HepG2 (cell line): ENCODE measurements at regions not wholly inside any gene's neighbourhood (a gene's known extent, or its start where the extent isn't known, plus 50 kb on each side); places are given as distances from the start of the nearest gene placed in this dataset.

ENCODE experiments used
- ATAC-seq: fragments of 200-7000 bp; cut with Tn5 transposase; 3 replicates; pipeline ENCODE4 v1.9.1; 2020; ENCODE audit warnings: mild to moderate bottlenecking, moderate library complexity
- BruUV-seq: library from RNA; stranded (reverse); fragments of 400-500 nt; replicated peaks from 2 replicates; lab custom pipeline; 2021; lab: Mats Ljungman, UMichigan
- CTCF ChIA-PET: fragments of 300-600 bp; formaldehyde crosslinking; extraction: SDS; loops from one replicate; lab custom pipeline; 2021; ENCODE audit warnings: low total read pairs, inconsistent platforms, low intra/inter-chr PET ratio; lab: Yijun Ruan, JAX
- POLR2A ChIA-PET: fragments of 350-600 bp; sonication (Branson Sonifier 250); formaldehyde crosslinking; loops from one replicate; lab custom pipeline; 2020; ENCODE audit warnings: antibody characterized with exemption, inconsistent platforms; lab: Yijun Ruan, JAX
- DNase-seq: peaks from one replicate; pipeline ENCODE4 v3.0.0-alpha.2; 2015; ENCODE audit warnings: low spot score
- FAIRE-seq: peaks from 3 replicates; lab custom pipeline; 2011; peaks lifted over from hg19 to GRCh38; lab: Jason Lieb, UNC
- H2AFZ ChIP-seq: one replicate; pipeline ENCODE4 v1.6.1; 2011; ENCODE audit warnings: low read length, inconsistent platforms
- H3K27ac ChIP-seq: fragments of 300-600 bp; 3 replicates; pipeline ENCODE4 v1.8.0; 2011; ENCODE audit warnings: mixed run types, mild to moderate bottlenecking, mixed read lengths, low read length, inconsistent platforms; ENCODE audit not compliant: insufficient read depth; ENCODE audit errors: extremely low read length
- H3K27me3 ChIP-seq, 2 experiments: fragments of 200-600 bp in 1 of 2; 2 replicates in 1 of 2; 3 replicates in 1 of 2; pipeline versions ENCODE4 v1.6.0 to v1.8.0; 2011; ENCODE audit warnings: low read length in 2 of 2, mild to moderate bottlenecking in 2 of 2, moderate library complexity in 2 of 2, inconsistent platforms in 1 of 2; ENCODE audit not compliant: insufficient read depth in 2 of 2, control insufficient read depth in 1 of 2
- H3K36me3 ChIP-seq, 2 experiments: fragments of 200-600 bp in 1 of 2; replicated peaks in 1 of 2; 2 replicates in 1 of 2; 3 replicates in 1 of 2; pipeline versions ENCODE4 v1.5.1 to v1.8.0; 2011; ENCODE audit warnings: low read length in 2 of 2, inconsistent platforms in 1 of 2; ENCODE audit not compliant: insufficient read depth in 2 of 2, control insufficient read depth in 1 of 2
- H3K4me1 ChIP-seq: 2 replicates; pipeline ENCODE4 v1.5.1; 2012; ENCODE audit warnings: low read length, inconsistent platforms; ENCODE audit not compliant: insufficient read depth
- H3K4me2 ChIP-seq: 2 replicates; pipeline ENCODE4 v1.6.0; 2011; ENCODE audit warnings: low read depth, low read length, inconsistent platforms
- H3K4me3 ChIP-seq, 3 experiments: fragments of 200-600 bp in 1 of 3; sonication (generic), shearing (Covaris generic) in 1 of 3; replicated peaks in 1 of 3; 2 replicates each; pipeline ENCODE4 v1.5.1; 2011 to 2016; ENCODE audit warnings: low read length in 3 of 3, inconsistent platforms in 2 of 3, low read depth in 2 of 3, mild to moderate bottlenecking in 2 of 3, control low read depth in 1 of 3, mixed read lengths in 1 of 3; ENCODE audit not compliant: insufficient read depth in 1 of 3
- H3K79me2 ChIP-seq: one replicate; pipeline ENCODE4 v1.6.1; 2011; ENCODE audit warnings: low read length, inconsistent platforms; ENCODE audit not compliant: insufficient read depth
- H3K9ac ChIP-seq: 2 replicates; pipeline ENCODE4 v1.6.0; 2011; ENCODE audit warnings: mild to moderate bottlenecking, low read depth, low read length, inconsistent platforms; ENCODE audit not compliant: insufficient read depth
- H3K9me3 ChIP-seq: 2 replicates; pipeline ENCODE4 v1.5.1; 2012; ENCODE audit warnings: mild to moderate bottlenecking, low read length
- H4K20me1 ChIP-seq: 2 replicates; pipeline ENCODE4 v1.6.0; 2011; ENCODE audit warnings: inconsistent platforms, mild to moderate bottlenecking, low read length, moderate library complexity; ENCODE audit not compliant: insufficient read depth
- RXRA ChIP-seq: sonication (generic); formaldehyde crosslinking; IDR thresholded peaks from 2 replicates; pipeline ENCODE4 v1.5.1; 2020; ENCODE audit warnings: missing genetic modification reagents
- SALL1 ChIP-seq: sonication (generic); formaldehyde crosslinking; IDR thresholded peaks from 2 replicates; pipeline ENCODE4 v1.8.0; 2022; ENCODE audit warnings: mild to moderate bottlenecking, missing genetic modification reagents
- ZMYM4 ChIP-seq: sonication (generic); formaldehyde crosslinking; IDR thresholded peaks from 2 replicates; pipeline ENCODE4 v1.8.1; 2023; ENCODE audit warnings: mild to moderate bottlenecking, missing genetic modification reagents
- ZNF333 ChIP-seq: sonication (generic); formaldehyde crosslinking; IDR thresholded peaks from 2 replicates; pipeline ENCODE4 v1.4.0; 2020; ENCODE audit warnings: mild to moderate bottlenecking, missing genetic modification reagents, borderline replicate concordance
- ZNF446 ChIP-seq: sonication (generic); formaldehyde crosslinking; IDR thresholded peaks from 2 replicates; pipeline ENCODE4 v1.5.0; 2020; ENCODE audit warnings: mild to moderate bottlenecking, missing genetic modification reagents
- ZNF607 ChIP-seq: sonication (generic); formaldehyde crosslinking; IDR thresholded peaks from 2 replicates; pipeline ENCODE4 v1.5.1; 2020; ENCODE audit warnings: missing genetic modification reagents, mild to moderate bottlenecking, borderline replicate concordance
- in situ Hi-C: cut with HindIII; loops from 2 replicates; pipeline ENCODE4 v1.10.0; 2017; ENCODE audit warnings: low pct_unique_long_range_greater_than_20kb; ENCODE audit not compliant: extremely low pct_ligation_motif_present
- intact Hi-C: fragments of 100-400 bp; cut with micrococcal nuclease; formaldehyde crosslinking; loops from one replicate; pipeline ENCODE4 v1.10.0; 2022; ENCODE audit not compliant: unreplicated experiment
- TF ChIP-seq, protein P1 (sequence below): sonication (generic); formaldehyde crosslinking; IDR thresholded peaks from 2 replicates; pipeline ENCODE4 v1.5.0; 2020; ENCODE audit warnings: mild to moderate bottlenecking, missing genetic modification reagents, borderline replicate concordance
- TF ChIP-seq, protein P2 (sequence below): sonication (generic); formaldehyde crosslinking; IDR thresholded peaks from 2 replicates; pipeline ENCODE4 v1.8.1; 2022; ENCODE audit warnings: low read depth, mild to moderate bottlenecking, missing genetic modification reagents
- TF ChIP-seq, protein P3 (sequence below): sonication (generic); formaldehyde crosslinking; IDR thresholded peaks from 2 replicates; pipeline ENCODE4 v1.4.0; 2020; ENCODE audit warnings: mild to moderate bottlenecking, missing genetic modification reagents

DNA sequence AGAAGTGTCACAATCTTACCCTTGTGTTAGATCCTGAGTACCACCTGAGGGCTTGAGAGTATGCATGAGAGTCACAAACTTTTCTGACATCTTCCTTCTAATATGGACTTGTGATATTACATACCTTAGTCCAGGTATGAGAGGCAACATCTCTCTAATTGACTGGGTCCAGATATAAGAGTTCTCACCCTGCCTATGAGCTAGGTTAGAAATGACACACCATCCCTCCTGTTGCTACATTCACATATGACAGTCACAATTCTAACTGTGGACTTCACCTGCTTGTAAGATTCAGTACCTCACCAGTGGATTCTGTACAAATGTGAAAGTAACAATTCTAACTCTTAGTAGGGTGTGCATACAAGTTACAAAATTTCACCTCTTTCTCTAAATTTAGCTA is 245.2 kb downstream of the RPS4Y2 start:
- no peak overlapping the region for H2AFZ ChIP-seq
- intact Hi-C loops = no loop called here
- no peaks in the 10 kb centered on the region for H3K36me3 ChIP-seq
- ATAC-seq = no peak
- H3K4me2 ChIP-seq = no peak overlapping the region
- no peak for DNase-seq
- H3K4me3 ChIP-seq = no peak overlapping the region
- no peaks in the 10 kb centered on the region for H4K20me1 ChIP-seq
- peaks cover 36% of the 10 kb centered on the region; the same call in 1 of the 2 replicates for H3K9me3 ChIP-seq
- H3K4me1 ChIP-seq = no peaks in the 10 kb centered on the region
- no peak overlapping the region for H3K27ac ChIP-seq
- in situ Hi-C loops = no loop called here
- H3K79me2 ChIP-seq = no peaks in the 10 kb centered on the region
- H3K27me3 ChIP-seq = no peaks in the 10 kb centered on the region
- BruUV-seq = no TSS peak
- ChIA-PET POLR2A (no interaction called here), CTCF (no interaction called here)
- FAIRE-seq = no peak
- H3K9ac ChIP-seq = no peak overlapping the region
- TF ChIP-seq, protein P1, sequence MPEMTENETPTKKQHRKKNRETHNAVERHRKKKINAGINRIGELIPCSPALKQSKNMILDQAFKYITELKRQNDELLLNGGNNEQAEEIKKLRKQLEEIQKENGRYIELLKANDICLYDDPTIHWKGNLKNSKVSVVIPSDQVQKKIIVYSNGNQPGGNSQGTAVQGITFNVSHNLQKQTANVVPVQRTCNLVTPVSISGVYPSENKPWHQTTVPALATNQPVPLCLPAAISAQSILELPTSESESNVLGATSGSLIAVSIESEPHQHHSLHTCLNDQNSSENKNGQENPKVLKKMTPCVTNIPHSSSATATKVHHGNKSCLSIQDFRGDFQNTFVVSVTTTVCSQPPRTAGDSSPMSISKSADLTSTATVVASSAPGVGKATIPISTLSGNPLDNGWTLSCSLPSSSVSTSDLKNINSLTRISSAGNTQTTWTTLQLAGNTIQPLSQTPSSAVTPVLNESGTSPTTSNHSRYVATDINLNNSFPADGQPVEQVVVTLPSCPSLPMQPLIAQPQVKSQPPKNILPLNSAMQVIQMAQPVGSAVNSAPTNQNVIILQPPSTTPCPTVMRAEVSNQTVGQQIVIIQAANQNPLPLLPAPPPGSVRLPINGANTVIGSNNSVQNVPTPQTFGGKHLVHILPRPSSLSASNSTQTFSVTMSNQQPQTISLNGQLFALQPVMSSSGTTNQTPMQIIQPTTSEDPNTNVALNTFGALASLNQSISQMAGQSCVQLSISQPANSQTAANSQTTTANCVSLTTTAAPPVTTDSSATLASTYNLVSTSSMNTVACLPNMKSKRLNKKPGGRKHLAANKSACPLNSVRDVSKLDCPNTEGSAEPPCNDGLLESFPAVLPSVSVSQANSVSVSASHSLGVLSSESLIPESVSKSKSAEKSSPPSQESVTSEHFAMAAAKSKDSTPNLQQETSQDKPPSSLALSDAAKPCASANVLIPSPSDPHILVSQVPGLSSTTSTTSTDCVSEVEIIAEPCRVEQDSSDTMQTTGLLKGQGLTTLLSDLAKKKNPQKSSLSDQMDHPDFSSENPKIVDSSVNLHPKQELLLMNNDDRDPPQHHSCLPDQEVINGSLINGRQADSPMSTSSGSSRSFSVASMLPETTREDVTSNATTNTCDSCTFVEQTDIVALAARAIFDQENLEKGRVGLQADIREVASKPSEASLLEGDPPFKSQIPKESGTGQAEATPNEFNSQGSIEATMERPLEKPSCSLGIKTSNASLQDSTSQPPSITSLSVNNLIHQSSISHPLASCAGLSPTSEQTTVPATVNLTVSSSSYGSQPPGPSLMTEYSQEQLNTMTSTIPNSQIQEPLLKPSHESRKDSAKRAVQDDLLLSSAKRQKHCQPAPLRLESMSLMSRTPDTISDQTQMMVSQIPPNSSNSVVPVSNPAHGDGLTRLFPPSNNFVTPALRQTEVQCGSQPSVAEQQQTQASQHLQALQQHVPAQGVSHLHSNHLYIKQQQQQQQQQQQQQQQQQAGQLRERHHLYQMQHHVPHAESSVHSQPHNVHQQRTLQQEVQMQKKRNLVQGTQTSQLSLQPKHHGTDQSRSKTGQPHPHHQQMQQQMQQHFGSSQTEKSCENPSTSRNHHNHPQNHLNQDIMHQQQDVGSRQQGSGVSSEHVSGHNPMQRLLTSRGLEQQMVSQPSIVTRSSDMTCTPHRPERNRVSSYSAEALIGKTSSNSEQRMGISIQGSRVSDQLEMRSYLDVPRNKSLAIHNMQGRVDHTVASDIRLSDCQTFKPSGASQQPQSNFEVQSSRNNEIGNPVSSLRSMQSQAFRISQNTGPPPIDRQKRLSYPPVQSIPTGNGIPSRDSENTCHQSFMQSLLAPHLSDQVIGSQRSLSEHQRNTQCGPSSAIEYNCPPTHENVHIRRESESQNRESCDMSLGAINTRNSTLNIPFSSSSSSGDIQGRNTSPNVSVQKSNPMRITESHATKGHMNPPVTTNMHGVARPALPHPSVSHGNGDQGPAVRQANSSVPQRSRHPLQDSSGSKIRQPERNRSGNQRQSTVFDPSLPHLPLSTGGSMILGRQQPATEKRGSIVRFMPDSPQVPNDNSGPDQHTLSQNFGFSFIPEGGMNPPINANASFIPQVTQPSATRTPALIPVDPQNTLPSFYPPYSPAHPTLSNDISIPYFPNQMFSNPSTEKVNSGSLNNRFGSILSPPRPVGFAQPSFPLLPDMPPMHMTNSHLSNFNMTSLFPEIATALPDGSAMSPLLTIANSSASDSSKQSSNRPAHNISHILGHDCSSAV (CRISPR knock-in tag) = no peak
- no peak for TF ChIP-seq ZNF607 (CRISPR knock-in tag)
- no peak for TF ChIP-seq ZMYM4 (CRISPR knock-in tag)
- TF ChIP-seq, protein P2, sequence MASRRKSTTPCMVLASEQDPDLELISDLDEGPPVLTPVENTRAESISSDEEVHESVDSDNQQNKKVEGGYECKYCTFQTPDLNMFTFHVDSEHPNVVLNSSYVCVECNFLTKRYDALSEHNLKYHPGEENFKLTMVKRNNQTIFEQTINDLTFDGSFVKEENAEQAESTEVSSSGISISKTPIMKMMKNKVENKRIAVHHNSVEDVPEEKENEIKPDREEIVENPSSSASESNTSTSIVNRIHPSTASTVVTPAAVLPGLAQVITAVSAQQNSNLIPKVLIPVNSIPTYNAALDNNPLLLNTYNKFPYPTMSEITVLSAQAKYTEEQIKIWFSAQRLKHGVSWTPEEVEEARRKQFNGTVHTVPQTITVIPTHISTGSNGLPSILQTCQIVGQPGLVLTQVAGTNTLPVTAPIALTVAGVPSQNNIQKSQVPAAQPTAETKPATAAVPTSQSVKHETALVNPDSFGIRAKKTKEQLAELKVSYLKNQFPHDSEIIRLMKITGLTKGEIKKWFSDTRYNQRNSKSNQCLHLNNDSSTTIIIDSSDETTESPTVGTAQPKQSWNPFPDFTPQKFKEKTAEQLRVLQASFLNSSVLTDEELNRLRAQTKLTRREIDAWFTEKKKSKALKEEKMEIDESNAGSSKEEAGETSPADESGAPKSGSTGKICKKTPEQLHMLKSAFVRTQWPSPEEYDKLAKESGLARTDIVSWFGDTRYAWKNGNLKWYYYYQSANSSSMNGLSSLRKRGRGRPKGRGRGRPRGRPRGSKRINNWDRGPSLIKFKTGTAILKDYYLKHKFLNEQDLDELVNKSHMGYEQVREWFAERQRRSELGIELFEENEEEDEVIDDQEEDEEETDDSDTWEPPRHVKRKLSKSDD = no peak
- no peak for TF ChIP-seq RXRA (CRISPR knock-in tag)
- no peak for TF ChIP-seq SALL1 (CRISPR knock-in tag)
- no peak for TF ChIP-seq ZNF333 (CRISPR knock-in tag)
- TF ChIP-seq, protein P3, sequence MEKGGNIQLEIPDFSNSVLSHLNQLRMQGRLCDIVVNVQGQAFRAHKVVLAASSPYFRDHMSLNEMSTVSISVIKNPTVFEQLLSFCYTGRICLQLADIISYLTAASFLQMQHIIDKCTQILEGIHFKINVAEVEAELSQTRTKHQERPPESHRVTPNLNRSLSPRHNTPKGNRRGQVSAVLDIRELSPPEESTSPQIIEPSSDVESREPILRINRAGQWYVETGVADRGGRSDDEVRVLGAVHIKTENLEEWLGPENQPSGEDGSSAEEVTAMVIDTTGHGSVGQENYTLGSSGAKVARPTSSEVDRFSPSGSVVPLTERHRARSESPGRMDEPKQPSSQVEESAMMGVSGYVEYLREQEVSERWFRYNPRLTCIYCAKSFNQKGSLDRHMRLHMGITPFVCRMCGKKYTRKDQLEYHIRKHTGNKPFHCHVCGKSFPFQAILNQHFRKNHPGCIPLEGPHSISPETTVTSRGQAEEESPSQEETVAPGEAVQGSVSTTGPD (CRISPR knock-in tag) = no peak
- no peak for TF ChIP-seq ZNF446 (CRISPR knock-in tag)
